ENCODE measurements at regions not wholly inside any gene's neighbourhood (a gene's known extent, or its start where the extent isn't known, plus 50 kb on each side); places are given as distances from the start of the nearest gene placed in this dataset.

GRCh38 chr5:116814626-116815385 is 240.2 kb upstream of the SEMA6A start:
- no peak overlapping the region for H3K27ac ChIP-seq (replicated peaks; ENCODE audit: low read length)
- no peak overlapping the region for H3K4me3 ChIP-seq (ENCODE audit: low read length in 2 of 2)
- no CpG with 5 or more reads among the region's 10 CpGs for WGBS, 2 donors (ENCODE audit: extremely low coverage in 2 of 2, insufficient read length in 2 of 2, insufficient replicate concordance in 1 of 2)

DNA sequence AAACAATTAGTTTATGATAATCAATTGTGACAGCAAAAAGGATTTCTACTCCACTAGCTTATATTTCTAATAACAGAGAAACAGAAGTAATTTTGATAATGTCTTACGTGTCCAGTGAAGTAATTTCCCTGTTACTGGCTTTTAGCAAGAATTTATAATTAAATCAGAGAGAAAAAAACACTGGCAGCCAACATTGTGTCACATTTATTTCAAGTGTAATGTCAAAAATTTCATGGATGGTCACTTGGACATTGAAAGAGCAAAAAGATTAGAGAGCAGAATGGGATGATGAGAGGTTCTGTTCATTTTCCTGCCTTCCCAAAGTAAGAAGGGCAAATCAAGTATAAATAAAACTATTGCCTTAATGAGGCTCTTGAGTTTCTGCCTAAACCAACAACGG is 239.3 kb upstream of the SEMA6A start:
- no peak overlapping the region for H2BK12ac ChIP-seq (ENCODE audit: low read length)
- no peak overlapping the region for H2AFZ ChIP-seq (ENCODE audit: low read length)
- H3K4me1 ChIP-seq (ENCODE audit: control insufficient read depth in 2 of 2, insufficient read depth in 1 of 2, low read depth in 1 of 2, low read length in 2 of 2), result peaks cover 10 to 27% of the 10 kb centered on the region in 2 donors
- no peak overlapping the region for H3K27ac ChIP-seq (replicated peaks; ENCODE audit: low read length)
- H4K8ac ChIP-seq (ENCODE audit: low read depth, low read length), result no peak overlapping the region
- no peak overlapping the region for H4K91ac ChIP-seq (ENCODE audit: low read depth, low read length, poor library complexity)
- no peak overlapping the region for H2AK5ac ChIP-seq (ENCODE audit: low read depth, low read length)
- H3K79me1 ChIP-seq (ENCODE audit: low read depth, low read length), result no peaks in the 10 kb centered on the region
- no peak overlapping the region for H2BK15ac ChIP-seq (ENCODE audit: low read length)
- no peak overlapping the region for H3K4me2 ChIP-seq (ENCODE audit: insufficient read depth, low read length, poor library complexity, severe bottlenecking)
- H3K23ac ChIP-seq (ENCODE audit: low read depth, low read length, poor library complexity), result no peak overlapping the region
- H2BK5ac ChIP-seq (ENCODE audit: low read length), result no peak overlapping the region
- no CpG with 5 or more reads among the region's 2 CpGs for WGBS, 2 donors (ENCODE audit: extremely low coverage in 2 of 2, insufficient read length in 2 of 2, insufficient replicate concordance in 1 of 2)
- no peaks in the 10 kb centered on the region for H3K27me3 ChIP-seq (ENCODE audit: control insufficient read depth in 3 of 3, insufficient read depth in 3 of 3, low read depth in 1 of 3, low read length in 3 of 3)
- H3K14ac ChIP-seq (ENCODE audit: low read length), result no peak overlapping the region
- no peak overlapping the region for H3K4ac ChIP-seq (ENCODE audit: low read length)
- no peaks in the 10 kb centered on the region for H3K9me3 ChIP-seq (replicated peaks in 1 of 2; ENCODE audit: control insufficient read depth in 2 of 2, insufficient read depth in 1 of 2, low read depth in 1 of 2, low read length in 2 of 2)
- H3K4me3 ChIP-seq (ENCODE audit: low read length in 2 of 2), result no peak overlapping the region
- no peaks in the 10 kb centered on the region for H3K36me3 ChIP-seq (replicated peaks in 1 of 2; ENCODE audit: control insufficient read depth in 2 of 2, insufficient read depth in 2 of 2, low read length in 2 of 2)
- no peak overlapping the region for H2BK120ac ChIP-seq (ENCODE audit: low read depth, low read length)
- DNase-seq (ENCODE audit: low spot score), result no peak
- no peak overlapping the region for H3K9ac ChIP-seq (ENCODE audit: low read depth, low read length, poor library complexity)
- no peak overlapping the region for H3K18ac ChIP-seq (ENCODE audit: low read length)

More at GRCh38 chr5:116814626-116815385, 240.2 kb upstream of the SEMA6A start:
- Histone ChIP-seq H3K4me1 (ENCODE audit: control insufficient read depth in 2 of 2, insufficient read depth in 1 of 2, low read depth in 1 of 2, low read length in 2 of 2) (peaks cover 10 to 27% of the 10 kb centered on the region in 2 donors), H3K9me3 (replicated peaks in 1 of 2; ENCODE audit: control insufficient read depth in 2 of 2, insufficient read depth in 1 of 2, low read depth in 1 of 2, low read length in 2 of 2) (no peaks in the 10 kb centered on the region), H3K36me3 (replicated peaks in 1 of 2; ENCODE audit: control insufficient read depth in 2 of 2, insufficient read depth in 2 of 2, low read length in 2 of 2) (no peaks in the 10 kb centered on the region), H3K79me1 (ENCODE audit: low read depth, low read length) (no peaks in the 10 kb centered on the region), H2BK120ac (ENCODE audit: low read depth, low read length) (no peak overlapping the region), H3K9ac (ENCODE audit: low read depth, low read length, poor library complexity) (no peak overlapping the region), H2AK5ac (ENCODE audit: low read depth, low read length) (no peak overlapping the region), H3K4ac (ENCODE audit: low read length) (peak overlapping the region; percentile 66), H3K27me3 (ENCODE audit: control insufficient read depth in 3 of 3, insufficient read depth in 3 of 3, low read depth in 1 of 3, low read length in 3 of 3) (no peaks in the 10 kb centered on the region), H2BK12ac (ENCODE audit: low read length) (no peak overlapping the region), H4K91ac (ENCODE audit: low read depth, low read length, poor library complexity) (no peak overlapping the region), H3K14ac (ENCODE audit: low read length) (no peak overlapping the region), H4K8ac (ENCODE audit: low read depth, low read length) (no peak overlapping the region), H2BK15ac (ENCODE audit: low read length) (no peak overlapping the region), H2BK5ac (ENCODE audit: low read length) (no peak overlapping the region), H3K18ac (ENCODE audit: low read length) (no peak overlapping the region), H3K4me2 (ENCODE audit: insufficient read depth, low read length, poor library complexity, severe bottlenecking) (no peak overlapping the region), H3K23ac (ENCODE audit: low read depth, low read length, poor library complexity) (no peak overlapping the region), H2AFZ (ENCODE audit: low read length) (peak overlapping the region; percentile 49)
- no peak for DNase-seq (ENCODE audit: low spot score)

DNA sequence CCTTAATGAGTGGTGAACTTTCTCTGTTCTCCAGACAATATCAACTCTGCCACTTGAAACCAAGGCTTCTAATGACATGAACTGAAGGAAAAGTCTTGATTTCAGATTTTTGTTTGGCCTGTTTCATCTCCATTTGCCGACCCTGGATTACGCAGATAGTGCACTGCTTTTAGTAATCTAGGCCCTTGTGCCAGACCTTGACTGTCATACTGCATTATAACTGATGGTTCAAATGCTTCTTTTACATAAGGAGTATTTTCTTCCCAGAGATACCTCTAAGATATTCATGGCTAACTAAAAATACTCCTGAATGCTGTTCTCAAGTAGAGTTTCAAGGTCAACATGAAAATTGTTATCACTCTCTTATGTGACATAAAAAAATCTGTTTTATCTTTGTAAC is 238.7 kb upstream of the SEMA6A start:
- Histone ChIP-seq H2BK120ac (ENCODE audit: low read depth, low read length) (no peak overlapping the region), H2BK15ac (ENCODE audit: low read length) (no peak overlapping the region), H2AK5ac (ENCODE audit: low read depth, low read length) (no peak overlapping the region), H3K4me3 (ENCODE audit: low read length in 2 of 2) (no peak overlapping the region), H3K36me3 (replicated peaks in 1 of 2; ENCODE audit: control insufficient read depth in 2 of 2, insufficient read depth in 2 of 2, low read length in 2 of 2) (no peaks in the 10 kb centered on the region), H2BK12ac (ENCODE audit: low read length) (no peak overlapping the region), H3K4ac (ENCODE audit: low read length) (no peak overlapping the region), H3K4me2 (ENCODE audit: insufficient read depth, low read length, poor library complexity, severe bottlenecking) (no peak overlapping the region), H4K8ac (ENCODE audit: low read depth, low read length) (no peak overlapping the region), H3K23ac (ENCODE audit: low read depth, low read length, poor library complexity) (no peak overlapping the region), H3K27ac (replicated peaks; ENCODE audit: low read length) (no peak overlapping the region), H2AFZ (ENCODE audit: low read length) (no peak overlapping the region), H3K9ac (ENCODE audit: low read depth, low read length, poor library complexity) (no peak overlapping the region), H3K18ac (ENCODE audit: low read length) (no peak overlapping the region), H3K4me1 (ENCODE audit: control insufficient read depth in 2 of 2, insufficient read depth in 1 of 2, low read depth in 1 of 2, low read length in 2 of 2) (peaks cover 10 to 27% of the 10 kb centered on the region in 2 donors), H3K27me3 (ENCODE audit: control insufficient read depth in 3 of 3, insufficient read depth in 3 of 3, low read depth in 1 of 3, low read length in 3 of 3) (no peaks in the 10 kb centered on the region), H2BK5ac (ENCODE audit: low read length) (no peak overlapping the region), H4K91ac (ENCODE audit: low read depth, low read length, poor library complexity) (no peak overlapping the region), H3K79me1 (ENCODE audit: low read depth, low read length) (no peaks in the 10 kb centered on the region), H3K9me3 (replicated peaks in 1 of 2; ENCODE audit: control insufficient read depth in 2 of 2, insufficient read depth in 1 of 2, low read depth in 1 of 2, low read length in 2 of 2) (no peaks in the 10 kb centered on the region), H3K14ac (ENCODE audit: low read length) (no peak overlapping the region)
- no CpG with 5 or more reads among the region's 2 CpGs for WGBS, 2 donors (ENCODE audit: extremely low coverage in 2 of 2, insufficient read length in 2 of 2, insufficient replicate concordance in 1 of 2)
- no peak for DNase-seq (ENCODE audit: low spot score)

- no peak overlapping the region for H2AK5ac ChIP-seq (ENCODE audit: low read depth, low read length)
- no peak overlapping the region for H2BK5ac ChIP-seq (ENCODE audit: low read length)
- WGBS, 2 donors (ENCODE audit: extremely low coverage in 2 of 2, insufficient read length in 2 of 2, insufficient replicate concordance in 1 of 2), result no CpG with 5 or more reads among the region's 2 CpGs
- H4K8ac ChIP-seq (ENCODE audit: low read depth, low read length), result no peak overlapping the region
- no peaks in the 10 kb centered on the region for H3K36me3 ChIP-seq (replicated peaks in 1 of 2; ENCODE audit: control insufficient read depth in 2 of 2, insufficient read depth in 2 of 2, low read length in 2 of 2)
- H3K9ac ChIP-seq (ENCODE audit: low read depth, low read length, poor library complexity), result no peak overlapping the region
- peak overlapping the region; percentile 30 for H3K27ac ChIP-seq (replicated peaks; ENCODE audit: low read length)
- H3K4me2 ChIP-seq (ENCODE audit: insufficient read depth, low read length, poor library complexity, severe bottlenecking), result no peak overlapping the region
- no peak overlapping the region for H2BK12ac ChIP-seq (ENCODE audit: low read length)
- H3K79me1 ChIP-seq (ENCODE audit: low read depth, low read length), result no peaks in the 10 kb centered on the region
- H3K23ac ChIP-seq (ENCODE audit: low read depth, low read length, poor library complexity), result no peak overlapping the region
- H3K4ac ChIP-seq (ENCODE audit: low read length), result no peak overlapping the region
- DNase-seq (ENCODE audit: low spot score), result peak; percentile 31
- H3K14ac ChIP-seq (ENCODE audit: low read length), result no peak overlapping the region
- H2BK15ac ChIP-seq (ENCODE audit: low read length), result no peak overlapping the region
- H3K9me3 ChIP-seq (replicated peaks in 1 of 2; ENCODE audit: control insufficient read depth in 2 of 2, insufficient read depth in 1 of 2, low read depth in 1 of 2, low read length in 2 of 2), result no peaks in the 10 kb centered on the region
- H3K27me3 ChIP-seq (ENCODE audit: control insufficient read depth in 3 of 3, insufficient read depth in 3 of 3, low read depth in 1 of 3, low read length in 3 of 3), result no peaks in the 10 kb centered on the region
- no peak overlapping the region for H3K4me3 ChIP-seq (ENCODE audit: low read length in 2 of 2)
- no peak overlapping the region for H2BK120ac ChIP-seq (ENCODE audit: low read depth, low read length)
- H3K4me1 ChIP-seq (ENCODE audit: control insufficient read depth in 2 of 2, insufficient read depth in 1 of 2, low read depth in 1 of 2, low read length in 2 of 2), result peaks cover 10 to 27% of the 10 kb centered on the region in 2 donors
- H4K91ac ChIP-seq (ENCODE audit: low read depth, low read length, poor library complexity), result no peak overlapping the region
- no peak overlapping the region for H3K18ac ChIP-seq (ENCODE audit: low read length)
- H2AFZ ChIP-seq (ENCODE audit: low read length), result peak overlapping the region; percentile 34
These were observed 236.3 kb upstream of the SEMA6A start for GRCh38 chr5:116810951-116811350.

Data from neuronal stem cell (in vitro differentiated cells).